Left renal pelvis (tissue), 4 donors: ENCODE measurements at regions not wholly inside any gene's neighbourhood (a gene's known extent, or its start where the extent isn't known, plus 50 kb on each side); places are given as distances from the start of the nearest gene placed in this dataset.
"Not testable (repeated sequence)": the region's sequence is repeated elsewhere in the genome, so short reads cannot be mapped to it uniquely, and the experiment has no call there.

Source experiments
- DNase-seq, 4 donors: peaks; one replicate each; pipeline ENCODE4 v3.0.0-alpha.2; 2013; ENCODE audit warnings: low read depth in 4 of 4, low spot score in 3 of 4

DNA sequence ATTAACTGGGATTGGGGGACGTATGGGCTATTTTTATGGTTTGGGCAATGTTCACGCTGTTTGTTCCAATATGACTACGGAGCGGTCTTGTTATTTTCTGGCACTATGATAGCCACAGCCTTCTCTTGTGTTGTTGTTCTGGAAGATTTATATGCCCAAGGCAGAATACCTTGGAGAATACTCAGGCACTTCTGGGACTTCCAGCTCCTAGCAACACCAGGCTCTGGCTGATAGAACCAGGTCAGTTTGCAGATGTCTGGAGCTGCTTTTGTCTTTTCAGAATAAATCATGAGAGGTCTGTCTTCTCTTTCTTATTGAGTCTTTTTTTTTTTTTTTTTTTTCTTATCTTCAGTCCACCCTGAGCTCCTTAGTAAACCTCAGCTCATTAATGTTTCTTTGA lies 262.5 kb downstream of the MED10 start:
- no peak for DNase-seq

DNA sequence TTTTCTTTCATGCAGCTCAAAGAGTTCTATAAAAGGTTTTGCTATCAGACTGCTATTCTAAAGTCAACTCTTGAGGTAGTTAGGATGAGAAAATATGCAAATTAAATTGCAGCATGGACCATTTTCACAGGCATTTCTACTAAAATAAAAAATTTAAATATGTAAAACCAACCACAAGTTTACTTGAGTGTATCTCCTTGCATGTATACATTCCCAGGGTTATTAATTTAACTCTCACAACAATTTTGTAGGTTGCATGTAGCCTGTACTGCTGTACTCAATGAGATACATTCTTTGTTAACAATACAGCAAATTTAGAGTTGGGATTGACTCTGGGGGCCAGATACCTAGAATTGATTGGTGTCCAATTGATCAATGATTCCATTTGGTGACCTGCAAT lies 265.8 kb downstream of the MED10 start:
- no peak for DNase-seq

DNA sequence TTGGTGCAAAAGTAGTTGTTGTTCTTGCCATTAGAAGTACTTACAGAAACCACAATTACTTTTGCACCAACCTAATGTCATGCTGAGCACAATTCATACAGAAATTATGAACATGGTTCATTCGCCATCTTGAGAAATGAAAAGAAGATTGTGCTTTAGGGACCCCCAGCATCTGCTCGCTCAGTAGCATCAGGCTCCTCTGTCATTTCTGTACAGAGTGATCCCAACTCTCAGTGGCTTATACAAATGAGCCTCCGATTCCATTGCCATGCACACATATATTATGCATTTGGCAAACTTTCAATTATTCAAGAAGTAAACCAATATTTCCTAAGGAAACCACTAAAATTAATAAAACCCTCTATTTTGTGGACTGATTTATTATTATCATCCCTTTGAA lies 266.2 kb downstream of the MED10 start:
- no peak for DNase-seq

DNA sequence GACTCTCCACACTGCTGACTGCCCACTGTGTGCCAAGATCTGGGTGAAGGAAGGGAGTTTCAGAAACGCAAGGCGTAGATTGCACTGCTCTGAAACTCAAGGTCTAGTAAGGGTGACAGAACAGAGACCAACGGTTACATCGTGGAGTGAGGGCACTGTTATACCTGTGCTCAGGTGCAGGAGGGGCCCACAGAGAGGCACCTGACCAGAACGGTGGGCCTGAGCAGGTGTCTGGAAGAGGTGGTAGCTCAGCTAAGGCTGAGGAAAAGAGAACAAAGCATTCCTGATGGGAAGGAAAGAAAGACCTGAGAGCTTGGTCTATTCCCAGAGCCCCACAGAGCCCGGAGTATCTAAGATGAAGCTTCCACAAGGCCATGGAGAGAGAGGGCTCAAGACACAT lies 267.2 kb downstream of the MED10 start:
- DNase-seq, result no peak

DNA sequence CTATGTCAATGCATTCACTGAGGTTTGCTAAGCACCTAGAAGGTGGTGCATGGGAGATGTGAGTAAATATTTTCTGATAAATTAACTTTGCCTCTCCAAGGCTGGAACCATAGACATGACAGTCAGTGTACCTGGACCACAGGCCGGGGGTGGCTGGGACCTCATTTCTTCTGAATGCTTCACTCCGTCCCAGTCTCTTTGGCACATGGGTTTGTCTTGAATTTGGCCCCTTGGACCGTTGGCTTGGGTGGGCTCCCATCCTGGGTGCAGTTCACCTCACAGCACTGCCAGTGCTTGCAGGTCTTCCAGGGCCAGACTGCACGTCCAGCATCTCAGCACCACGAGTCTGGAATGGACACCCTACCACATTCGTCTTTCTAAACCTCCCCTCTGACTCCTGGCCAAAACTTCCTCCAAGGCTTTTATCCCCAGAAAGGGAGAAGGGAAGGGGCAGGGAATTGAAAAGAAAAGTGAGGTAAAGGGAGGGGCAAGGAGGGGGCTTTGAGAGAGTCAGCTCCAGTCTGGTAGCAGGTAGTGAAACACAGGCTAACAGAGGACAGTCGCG lies 267.8 kb downstream of the MED10 start:
- DNase-seq, result no peak

DNA sequence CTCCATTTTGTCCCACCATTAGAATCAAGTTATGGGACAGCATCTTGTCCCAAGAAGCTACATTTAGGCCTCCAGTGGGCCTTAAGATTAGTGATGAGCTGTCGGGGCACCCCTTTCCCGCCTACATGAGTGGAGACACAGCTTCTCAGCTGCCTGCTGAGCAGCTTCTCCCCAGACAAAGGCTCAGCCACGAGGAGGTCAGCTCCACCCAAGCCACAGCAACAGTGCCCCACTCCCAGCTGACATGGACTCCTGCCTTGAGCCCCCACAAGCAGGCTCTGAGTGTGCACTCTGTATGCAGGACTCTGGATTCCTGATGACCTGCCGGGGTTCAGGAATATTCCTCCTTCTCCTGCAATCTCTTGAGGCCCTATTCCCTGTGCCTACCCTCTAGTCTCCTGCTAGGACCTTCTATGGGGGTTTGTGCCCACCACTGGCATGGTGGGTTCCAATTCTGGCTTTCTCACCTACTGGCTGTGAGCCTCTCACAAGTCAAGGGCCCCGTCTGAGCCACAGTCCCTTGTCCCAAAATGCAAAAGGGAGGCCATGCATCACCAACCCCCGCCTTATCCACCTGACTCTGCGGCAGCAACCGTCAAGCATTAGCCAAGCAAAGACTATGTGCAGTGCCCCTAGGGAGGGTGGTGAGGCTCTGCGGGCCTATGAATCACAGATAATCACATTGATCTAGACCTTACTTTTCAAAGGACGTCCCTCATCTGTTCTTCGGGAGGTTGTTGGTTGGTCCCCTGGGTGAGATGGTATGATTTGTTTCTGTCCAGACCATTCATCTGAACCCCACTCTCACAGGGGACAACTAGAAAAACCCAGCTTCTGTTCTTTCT lies 269.1 kb downstream of the MED10 start:
- no peak for DNase-seq

DNA sequence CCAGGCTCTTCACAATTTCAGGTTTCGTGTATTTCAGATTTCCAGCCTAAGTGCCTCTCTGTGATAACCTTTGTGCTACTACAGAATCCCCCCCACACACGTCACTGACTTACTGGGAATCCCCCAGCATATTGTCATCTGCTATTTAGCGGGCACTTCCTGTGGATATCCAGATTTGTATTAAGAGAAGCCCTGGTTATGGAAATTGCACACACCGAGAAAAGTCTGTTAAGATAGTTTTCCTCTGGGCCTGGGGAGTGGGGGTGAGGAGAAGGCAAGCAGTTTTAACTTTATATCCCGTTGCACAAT lies 269.9 kb downstream of the MED10 start:
- DNase-seq, result no peak

DNA sequence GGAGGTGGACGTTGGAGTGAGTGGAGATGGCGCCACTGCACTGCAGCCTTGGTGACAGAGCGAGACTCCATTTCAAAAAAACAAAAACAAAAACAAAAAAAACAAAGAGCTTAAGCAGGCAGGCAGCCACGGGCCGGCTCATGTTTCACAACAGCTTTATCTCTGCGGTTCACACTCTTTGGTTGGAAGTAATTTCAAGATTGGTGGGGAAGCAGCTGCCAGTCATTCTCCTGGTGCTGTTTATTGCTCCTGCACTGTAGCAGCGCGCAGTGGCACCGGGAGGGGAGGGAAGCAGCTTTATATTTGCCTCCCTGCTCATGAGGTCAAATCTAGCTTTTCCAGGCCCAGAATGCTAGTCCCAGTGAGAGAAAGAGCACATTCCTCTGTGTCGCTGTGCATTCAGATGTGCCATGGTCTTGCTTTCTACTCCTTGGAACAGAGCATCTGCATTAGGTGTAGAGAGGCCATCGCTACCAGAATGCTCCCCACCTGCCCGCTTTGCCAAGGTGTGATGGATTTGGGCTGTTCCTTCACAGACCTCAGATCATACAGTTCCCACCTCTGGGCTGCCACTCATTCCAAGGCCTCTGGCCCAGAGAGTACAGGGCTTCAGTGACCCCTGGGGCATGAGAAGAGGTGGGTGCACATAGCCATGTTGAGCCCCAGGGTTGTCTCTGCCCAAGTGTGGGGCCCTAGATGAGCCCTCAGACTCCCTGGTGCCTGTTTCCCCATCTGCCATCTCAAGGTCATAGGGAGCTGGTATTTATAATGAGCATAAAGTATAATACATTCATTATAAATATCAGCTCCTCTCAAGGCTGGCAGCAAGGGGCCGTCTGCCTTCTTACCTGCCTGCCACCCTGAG lies 270.4 kb downstream of the MED10 start:
- no peak for DNase-seq

DNA sequence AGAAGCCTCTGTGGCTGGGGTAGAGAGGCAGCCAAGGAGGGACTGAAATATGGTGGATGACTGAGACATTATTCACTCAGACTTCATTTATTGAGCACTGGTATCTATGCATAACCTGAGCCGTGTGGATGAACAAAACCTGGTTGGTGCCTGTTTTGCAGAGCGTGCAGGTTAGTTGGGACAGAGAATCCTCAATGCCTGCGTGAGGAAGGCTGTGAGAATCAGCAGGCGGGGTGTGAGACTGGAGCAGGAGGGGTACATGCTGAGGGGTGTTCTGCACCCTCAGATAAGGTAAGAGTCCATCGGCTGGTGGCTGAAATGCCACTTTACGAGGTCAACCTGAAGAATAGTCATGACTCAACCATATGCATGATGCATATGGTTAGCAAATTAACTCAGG lies 271.6 kb downstream of the MED10 start:
- DNase-seq, result no peak

DNA sequence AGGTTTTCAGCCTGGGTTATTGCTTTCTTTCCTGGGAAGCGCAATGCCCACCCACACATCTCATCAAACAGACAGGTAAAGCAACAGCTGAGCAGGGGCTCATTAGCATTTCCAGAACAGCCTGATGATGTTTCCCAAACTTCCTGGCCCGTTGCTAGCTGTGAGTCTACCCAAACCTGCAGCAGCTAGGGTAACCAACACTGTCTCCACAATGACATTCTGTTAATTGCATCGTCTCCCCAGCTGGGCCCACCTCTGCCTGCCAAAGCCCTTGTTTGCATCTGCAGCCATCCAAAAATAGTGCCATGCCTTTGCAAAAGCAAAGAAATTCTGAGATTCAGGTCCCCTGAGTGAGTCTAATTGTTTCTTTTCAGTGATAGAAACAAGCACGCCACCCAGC lies 273.0 kb downstream of the MED10 start:
- no peak for DNase-seq

DNA sequence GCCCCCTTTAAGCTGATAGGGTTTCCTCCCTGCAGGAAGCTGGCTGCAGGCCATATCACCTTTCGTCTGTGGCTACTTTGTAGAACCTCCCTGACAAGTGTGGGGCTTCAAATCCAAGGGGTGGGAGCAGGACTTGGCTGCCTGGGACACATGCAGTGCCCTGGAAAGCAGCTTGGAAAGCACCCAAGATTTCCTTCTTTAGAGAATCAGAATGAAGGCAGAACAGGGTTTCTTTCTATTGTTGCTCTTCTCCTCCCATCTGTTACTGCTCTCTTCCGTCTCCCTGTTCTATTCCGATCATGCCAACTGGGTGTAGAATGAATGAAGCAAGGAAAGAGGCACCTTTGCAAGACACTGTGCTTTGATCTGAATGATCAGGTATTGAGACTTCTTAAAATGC lies 282.2 kb downstream of the MED10 start:
- no peak for DNase-seq

DNA sequence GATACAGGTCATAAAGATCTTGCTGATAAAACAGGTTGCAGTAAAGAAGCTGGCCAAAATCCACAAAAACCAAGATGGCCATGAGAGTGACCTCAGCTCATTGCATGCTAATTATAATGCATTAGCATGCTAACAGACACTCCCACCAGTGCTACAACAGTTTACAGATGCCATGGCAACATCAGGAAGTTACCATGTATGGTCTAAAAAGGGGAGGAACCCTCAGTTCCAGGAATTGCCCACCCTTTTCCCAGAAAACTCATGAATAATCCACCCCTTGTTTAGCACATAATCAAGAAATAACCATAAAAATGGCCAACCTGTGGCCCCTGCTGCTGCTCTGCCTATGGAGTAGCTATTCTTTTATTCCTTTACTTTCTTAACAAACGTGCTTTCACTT lies 284.2 kb downstream of the MED10 start:
- DNase-seq, result not testable (repeated sequence)

DNA sequence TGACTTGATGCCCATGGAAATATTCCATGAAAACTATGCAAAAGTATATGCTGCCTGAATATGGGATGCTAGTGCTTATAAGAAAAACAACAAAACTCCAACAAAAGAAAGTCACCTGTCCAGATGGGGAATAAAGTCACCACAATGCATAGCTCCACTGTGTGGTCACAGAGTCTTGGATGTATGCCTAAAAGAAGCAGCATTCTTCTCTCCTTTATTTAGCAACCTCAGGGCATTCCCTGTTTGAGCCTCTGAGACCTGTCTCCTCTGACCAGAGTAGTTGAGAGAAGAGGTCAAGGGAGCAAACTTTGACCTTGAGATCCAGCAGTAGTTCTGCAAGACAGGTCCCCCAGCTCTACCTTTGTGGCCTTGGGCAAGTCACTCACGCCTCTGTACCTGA lies 287.5 kb downstream of the MED10 start:
- no peak for DNase-seq

DNA sequence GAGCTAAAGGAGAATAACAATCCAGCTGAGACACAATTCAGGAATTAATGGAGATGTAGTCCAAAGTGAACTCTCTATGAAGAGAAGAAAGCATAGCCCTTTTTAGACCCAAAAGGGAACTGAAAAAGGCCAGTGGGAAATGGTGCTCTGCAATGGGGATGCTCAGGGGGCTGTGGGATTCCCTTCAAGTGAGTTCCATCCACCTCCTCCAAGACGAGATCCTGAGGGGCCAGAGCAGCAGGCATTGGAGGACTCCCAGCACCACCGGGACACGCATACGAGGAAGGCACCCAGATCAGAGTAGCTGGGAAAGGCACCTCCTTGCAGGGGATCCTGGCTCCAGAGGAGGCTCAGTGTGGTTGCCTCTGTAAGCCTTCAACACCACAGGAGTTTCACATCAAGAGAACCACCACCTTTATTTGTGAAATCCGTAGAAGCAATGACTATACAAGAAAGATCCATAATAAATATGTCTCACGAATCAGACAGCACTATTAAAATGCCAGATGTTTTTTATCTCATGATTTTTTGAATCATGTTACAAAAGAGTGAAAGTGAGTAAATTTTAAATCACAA lies 288.2 kb downstream of the MED10 start:
- DNase-seq, result no peak

DNA sequence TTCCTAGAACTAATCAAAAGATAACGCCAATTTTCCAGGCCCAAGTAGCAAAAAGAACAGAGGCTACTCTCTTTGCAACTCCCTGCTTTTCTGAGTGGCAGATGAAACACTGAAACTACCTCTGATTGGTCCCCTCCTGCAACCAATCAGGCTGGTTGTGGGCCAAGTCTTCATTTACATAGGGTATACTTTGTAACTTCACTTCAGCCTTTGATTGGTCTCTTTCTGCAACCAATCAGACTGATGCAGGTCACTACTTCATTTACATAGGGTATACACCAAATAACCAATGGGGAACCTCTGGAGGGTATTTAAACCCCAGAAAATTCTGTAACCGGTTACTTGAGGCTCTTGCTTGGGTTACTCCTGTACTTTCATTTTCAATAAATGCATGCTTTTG lies 289.6 kb downstream of the MED10 start:
- no peak for DNase-seq

DNA sequence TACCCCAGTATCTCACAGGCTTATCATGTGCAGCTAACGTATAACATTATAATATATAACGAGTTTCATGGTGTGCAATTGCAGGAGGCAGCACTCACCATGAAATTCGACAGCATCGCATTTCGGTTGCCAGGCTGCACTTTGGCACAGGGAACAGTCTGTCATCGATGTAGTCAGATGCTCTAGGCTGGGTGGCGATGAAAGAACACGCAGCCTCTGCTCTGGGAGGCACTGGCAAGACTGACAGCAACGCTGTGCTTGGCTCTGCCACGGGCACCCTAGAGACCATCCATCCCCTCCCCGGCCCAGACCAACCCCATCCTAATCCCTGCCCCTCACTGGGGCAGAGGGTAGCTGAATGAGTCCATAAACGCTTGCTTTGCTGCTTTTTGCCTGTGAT lies 290.8 kb downstream of the MED10 start:
- no peak for DNase-seq

DNA sequence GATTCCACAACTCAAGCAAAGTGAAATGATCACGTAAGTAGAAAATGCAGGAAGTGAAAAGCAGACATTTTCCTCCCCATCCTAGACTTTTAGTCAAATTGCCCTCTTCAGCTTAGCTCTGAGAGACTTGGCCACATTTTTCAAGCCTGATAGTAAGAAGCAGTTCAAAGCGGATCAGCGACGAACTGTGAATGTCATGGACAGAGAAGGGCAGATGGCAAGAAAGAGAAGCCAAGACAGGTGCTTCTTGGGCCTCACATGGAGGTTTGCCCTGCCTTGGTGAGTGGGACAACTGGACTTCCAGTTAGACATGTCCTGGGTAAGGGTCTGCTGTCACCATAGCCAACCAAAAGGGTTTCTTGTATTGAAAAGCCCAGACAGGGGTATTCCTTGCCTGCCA lies 291.5 kb downstream of the MED10 start:
- DNase-seq, result no peak

DNA sequence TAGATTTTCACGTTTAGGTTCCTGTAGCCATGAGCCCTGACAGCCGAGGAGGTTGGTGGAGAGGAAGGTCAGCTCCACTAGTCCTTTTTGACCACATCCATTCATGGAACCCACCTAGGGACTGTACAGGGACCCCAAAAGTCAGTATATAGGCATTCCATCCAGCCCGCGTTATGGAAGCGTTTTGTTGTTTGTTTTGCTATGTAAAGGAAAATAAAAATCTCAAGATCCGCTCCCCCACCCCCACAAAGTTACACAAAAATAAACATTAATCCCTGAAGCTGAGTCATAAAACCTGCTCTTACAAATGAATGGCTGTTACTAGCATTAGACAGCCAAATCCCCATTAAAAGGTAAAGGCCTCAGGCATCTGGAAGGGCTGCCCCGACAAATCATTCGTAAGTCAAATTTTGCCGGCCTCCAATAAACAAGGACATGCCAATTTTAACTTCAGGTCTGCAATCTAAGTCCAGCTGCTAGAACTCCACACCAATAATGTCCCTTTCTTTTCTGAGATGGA lies 292.9 kb downstream of the MED10 start:
- no peak for DNase-seq

DNA sequence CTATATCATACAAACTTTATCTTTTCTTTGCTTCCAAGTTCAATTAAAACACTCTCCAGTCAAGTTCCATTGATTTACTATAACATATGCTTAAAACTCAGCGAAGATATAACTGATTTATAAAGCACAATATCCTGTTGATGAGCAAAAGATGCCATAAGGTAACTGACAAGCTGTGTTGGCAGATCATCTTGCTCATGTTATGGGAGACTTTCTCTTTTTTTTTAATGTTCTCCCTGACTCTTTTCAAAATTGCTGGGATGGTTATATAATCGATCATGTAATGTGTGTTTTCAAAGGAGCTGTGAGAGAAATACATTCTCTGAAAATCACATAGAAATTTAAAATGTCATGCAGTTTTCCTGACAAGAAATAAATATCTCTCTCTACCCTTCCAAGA lies 293.5 kb downstream of the MED10 start:
- DNase-seq, result no peak

DNA sequence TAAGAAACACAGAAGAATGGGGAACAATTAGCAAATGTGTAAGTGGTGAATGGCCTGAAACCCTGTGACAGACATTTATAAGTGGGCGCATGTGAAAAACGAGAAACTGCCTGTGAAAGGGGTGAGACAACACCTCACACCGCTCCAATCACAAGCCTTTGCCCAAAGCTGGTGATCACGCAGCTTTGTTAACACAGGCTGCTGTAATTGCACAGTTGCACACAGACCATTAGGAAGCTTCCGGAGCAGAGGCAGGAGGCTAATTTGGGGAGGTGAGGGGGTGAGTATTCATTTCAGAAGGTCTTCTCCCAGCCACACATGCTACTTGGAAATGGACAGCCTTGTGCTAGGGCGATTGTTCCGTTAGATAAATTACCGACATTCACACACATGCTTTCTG lies 294.0 kb downstream of the MED10 start:
- DNase-seq, result no peak

DNA sequence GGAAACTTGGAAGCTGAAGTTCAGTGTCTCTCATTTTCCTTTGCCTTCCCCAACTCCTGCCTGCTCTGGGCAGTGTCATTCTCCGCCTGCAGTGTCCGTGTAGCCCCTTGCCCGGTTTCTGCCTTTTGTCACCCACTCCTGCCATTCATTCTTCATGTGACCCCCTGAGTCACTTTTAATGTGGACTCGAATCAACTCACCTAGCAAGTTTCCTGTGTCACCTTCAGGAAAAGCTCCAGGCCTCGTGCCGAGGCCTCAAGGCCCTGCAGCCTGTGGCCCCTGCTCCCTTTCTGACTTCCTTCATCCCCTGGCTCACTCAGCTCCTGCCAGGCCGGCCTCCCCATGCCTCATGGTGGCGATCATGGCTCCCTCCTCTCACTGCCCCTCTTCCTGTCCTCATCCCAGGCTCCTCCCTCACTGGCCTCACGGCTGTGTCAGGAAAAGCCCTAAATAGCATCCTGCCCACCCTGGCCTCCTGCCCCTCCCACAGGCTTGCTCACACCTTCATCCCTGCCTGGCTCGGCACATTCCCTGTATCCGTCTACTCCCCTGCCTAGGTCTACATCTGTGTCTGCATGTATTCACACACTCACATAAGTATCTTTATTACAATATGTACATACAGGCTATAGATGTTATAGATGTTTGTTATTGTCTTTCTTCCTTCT lies 294.9 kb downstream of the MED10 start:
- no peak for DNase-seq
